NCI-H2107 treated with DMSO at 0.1 percent for 48 hours (cell line): ENCODE measurements at regions not wholly inside any gene's neighbourhood (a gene's known extent, or its start where the extent isn't known, plus 50 kb on each side); places are given as distances from the start of the nearest gene placed in this dataset.
"Not testable (repeated sequence)": the region's sequence is repeated elsewhere in the genome, so short reads cannot be mapped to it uniquely, and the experiment has no call there.

Experiments used
- DNase-seq: peaks from one replicate; lab custom pipeline; 2025; ENCODE audit not compliant: unreplicated experiment; lab: John Stamatoyannopoulos, UW

DNA sequence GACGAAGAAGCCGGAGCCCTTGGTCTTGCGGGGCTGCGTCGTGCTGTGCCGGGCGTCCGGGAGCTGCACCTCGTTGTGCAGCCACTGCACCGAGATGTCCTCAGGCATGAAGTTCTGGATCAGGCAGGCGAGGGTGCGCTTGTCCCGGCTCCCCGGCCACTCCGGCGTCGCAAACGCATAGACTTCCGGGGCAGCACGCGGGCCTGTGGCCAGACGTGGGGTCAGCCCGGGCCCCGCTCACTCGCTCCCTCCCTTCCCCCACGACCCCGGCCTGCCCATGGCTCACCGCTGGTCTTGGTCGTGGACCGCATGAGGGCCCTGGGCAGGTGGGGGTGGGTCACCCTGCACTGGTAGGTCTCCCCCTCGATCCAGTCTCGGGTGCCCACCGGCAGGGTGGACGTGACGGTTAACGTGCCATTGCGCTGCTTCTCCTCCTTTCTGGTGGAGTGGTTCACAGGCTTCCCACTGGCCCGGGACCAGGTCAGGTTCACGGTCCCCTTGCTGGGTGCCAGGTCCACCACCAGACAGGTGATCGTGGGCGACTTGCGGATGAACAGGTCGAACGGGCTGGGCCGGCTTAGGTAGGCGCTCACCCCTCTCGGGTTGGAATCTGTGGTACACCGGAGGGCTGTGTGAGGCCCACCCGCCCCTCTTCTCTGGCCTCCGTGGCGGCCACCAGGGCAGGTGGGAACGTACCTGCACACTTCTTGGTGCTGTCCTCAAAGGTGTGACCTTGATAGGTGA lies 74.0 kb downstream of the TMEM121 start:
- not testable (repeated sequence) for DNase-seq

DNA sequence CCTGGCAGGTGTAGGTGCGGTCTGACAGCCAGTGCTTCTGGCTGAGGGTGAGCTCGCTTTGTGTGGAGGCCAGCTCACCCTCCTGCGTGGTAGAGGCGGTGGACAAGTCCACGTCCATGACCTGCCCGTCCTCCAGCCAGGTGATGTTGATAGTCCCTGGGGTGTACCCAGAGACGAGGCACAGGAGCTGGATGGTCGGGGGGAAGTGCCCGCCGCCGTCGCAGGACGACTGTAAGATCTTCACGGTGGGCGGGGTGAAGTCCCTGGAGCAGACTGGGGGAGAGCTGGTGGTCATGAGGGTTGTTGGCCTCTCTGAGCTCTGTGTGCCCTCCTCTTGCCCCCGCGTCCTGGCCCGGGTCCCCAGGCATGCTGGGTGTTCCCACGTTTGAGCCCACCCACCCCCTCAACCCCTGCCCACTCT lies 74.6 kb downstream of the TMEM121 start:
- no peak for DNase-seq

DNA sequence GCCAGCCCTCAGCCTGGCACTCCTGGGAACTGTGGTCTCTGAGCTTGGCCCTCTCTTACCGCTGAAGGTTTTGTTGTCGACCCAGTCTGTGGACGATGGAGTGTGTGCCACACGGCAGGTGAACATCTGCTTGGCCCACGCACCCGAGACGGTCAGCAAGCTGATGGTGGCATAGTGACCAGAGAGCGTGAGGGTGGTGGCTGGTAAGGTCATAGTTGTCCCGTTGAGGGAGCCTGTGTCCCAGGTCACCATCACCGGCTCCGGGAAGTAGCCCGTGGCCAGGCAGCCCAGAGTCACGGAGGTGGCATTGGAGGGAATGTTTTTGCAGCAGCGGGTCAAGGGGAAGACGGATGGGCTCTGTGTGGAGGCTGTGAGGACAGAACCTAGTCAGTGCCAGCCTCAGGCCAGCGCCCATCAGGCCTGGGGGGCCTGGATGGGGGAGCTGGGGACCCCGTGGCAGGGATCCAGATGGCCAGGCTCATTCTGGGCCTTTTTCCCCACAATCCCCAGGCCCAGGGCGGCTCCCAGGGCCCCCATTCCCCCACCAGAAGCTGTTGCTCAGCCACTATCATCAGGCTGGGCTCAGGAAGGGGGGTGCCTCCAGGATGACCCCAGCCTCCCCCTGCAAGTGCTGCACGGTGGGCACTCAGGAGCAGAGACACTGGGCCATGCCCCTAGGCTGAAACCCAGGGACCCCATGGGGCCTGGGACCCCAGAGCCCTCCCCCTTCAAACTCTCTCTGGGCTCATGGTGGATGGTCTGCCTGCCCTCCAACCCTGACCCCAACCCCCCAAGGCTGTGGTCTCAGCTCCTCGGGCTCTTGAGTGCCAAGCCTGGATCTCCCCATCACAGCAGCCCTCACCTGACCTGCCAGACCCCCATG lies 75.2 kb downstream of the TMEM121 start:
- no peak for DNase-seq

DNA sequence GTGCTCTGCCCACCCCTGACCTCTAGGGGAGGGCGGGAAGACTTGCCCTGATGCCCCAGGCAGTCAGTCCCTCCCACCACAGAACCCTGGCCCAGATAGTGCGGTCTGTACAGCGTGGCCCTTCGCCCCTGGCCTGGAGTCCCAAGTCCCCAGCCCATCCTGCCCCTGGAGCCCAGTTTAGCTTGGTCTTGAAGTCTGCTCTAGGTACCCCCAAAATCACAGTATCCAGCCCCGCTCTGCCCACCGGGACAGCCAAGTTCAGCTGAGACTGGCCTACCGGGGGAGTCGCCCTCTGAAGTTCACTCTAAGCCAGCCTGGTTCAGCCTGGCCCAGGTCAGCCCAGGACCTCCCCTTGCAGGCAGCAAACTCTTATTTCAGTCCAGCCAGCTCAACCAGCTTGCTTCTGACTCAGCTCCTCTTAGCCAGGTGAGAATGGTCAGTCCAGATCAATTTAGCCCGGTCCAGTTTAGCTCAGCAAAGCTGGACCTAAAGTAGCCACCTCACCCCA lies 75.9 kb downstream of the TMEM121 start:
- no peak for DNase-seq

DNA sequence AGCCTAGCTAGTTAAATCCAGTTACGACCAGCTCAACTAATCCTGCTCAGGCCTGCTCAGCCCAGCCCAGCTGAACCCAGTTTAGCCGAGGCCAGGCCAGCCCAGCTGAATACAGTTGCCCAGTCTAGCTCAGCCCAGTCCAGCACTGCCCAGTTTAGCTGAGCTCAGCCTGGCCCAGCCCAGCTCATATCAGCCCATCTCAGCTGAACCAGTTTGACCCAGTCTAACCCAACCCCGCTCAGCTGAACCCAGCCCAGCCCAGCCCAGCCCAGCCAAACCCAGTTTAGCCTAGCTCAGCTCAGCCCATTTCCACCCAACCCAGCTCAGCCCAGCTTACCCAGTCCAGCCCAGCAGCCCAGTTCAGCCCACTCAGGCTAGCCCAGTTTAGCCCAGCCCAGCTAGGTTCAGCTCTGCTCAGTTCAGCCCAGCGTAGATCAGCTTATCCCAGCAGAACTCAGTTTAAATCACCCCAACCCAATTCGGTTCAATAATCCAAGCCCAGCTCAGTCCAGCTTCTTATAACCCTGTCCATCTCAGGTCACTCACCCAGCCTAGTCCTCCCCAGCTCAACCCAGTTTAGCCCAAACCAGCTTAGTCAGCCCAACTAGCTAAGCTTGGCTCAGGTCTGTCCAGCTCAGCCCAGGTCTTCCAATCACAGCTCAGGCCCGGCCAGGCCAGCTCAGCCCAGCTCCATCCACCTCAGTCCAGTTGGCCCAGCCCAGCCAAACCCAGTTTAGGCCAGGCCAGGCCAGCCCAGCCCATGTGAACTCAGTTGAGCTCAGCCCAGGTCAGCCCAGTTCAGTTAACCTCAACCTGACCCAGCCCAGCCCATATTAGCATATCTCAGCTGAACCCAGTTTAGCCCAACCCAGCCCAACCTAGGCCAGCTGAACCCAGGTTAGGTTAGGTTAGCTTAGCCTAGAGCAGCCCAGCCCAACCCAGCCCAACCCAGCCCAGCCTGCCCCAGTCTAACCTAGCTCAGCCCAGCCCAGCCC lies 76.7 kb downstream of the TMEM121 start:
- no peak for DNase-seq

DNA sequence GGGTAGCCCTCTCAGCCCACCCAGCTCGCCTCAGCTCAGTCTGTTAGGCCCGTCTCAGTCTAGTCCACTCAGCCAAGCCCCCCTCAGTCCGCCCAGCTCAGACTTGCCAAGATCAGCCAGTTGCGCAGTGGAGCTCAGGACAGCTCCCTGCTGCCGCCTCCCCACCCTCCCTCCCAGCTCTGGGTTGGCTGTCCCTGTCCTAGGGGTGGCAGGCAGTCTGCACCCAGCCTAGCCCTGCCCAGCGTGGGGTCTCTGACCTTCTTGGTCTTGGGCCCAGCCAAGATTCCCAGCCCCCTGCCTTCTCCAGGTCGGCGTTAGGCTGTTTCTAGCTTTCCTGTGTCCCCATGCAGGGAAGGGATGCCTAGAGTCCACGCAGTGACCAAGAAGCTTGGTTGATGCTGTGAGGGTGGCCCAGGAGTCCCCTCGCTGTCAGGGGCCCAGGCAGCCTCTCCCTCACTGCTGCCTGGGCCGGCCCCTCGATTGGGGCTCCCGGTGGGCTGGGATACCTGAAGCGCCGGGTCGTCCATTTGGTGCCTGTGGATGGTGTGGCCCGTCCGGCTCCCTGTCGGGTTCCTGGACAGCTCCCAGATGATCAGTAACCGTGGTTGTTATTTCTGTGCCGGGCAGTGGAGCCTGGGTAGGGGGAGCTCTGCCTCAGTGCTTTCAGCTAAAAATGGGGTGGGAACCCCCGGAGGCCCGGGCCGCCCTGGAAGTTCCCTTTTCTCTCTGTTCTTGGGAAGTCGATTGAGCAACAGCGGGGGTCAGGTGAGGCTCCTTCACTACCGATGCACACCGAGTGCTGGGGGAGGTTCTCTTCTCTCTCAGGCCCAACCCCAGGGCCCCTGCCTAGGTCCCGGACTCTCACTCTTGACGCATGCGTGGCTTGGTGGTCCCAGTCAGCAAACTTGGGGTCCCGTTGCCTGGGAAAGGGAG lies 78.4 kb downstream of the TMEM121 start:
- DNase-seq = not testable (repeated sequence)

DNA sequence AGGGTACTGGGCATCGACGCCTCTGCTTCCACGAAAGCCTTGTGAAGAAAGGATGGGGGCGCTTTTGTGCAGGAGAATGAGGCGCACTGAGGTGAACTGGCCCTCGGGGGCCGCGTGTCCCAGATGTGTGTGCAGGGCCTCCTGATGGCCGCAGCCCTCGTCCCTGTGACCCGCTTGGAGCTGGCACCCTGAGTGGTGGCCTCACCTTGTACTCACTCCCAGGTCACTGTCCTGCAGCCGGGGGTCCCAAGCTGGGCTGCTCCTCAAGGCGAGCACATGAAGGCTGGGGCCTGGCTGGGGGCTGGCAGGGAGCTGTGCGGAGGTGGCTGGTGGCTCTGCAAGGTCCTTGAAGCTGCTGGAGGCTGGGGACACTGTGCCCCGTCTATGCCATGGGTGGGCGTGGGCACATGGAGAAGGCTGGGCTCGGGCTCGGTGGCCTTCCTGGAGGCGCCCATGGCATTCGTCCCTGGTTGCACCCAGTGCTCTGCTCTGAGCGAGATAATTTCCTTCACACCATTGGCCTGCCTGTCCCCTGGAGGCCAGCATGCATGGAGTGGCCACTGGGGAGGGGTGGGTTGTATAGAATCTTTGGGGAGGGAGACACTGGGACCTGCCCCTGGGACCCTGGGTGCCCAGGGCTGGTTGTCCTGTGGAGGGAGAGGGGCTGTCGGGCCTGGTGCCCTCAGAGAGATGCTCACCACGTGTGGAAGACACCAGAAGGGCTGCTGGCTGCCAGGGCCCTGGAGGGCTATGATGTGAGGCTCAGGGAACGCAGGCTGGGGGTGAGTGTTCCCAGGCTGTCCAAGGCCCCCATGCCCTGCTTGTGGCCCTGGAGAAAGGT lies 79.3 kb downstream of the TMEM121 start:
- no peak for DNase-seq

DNA sequence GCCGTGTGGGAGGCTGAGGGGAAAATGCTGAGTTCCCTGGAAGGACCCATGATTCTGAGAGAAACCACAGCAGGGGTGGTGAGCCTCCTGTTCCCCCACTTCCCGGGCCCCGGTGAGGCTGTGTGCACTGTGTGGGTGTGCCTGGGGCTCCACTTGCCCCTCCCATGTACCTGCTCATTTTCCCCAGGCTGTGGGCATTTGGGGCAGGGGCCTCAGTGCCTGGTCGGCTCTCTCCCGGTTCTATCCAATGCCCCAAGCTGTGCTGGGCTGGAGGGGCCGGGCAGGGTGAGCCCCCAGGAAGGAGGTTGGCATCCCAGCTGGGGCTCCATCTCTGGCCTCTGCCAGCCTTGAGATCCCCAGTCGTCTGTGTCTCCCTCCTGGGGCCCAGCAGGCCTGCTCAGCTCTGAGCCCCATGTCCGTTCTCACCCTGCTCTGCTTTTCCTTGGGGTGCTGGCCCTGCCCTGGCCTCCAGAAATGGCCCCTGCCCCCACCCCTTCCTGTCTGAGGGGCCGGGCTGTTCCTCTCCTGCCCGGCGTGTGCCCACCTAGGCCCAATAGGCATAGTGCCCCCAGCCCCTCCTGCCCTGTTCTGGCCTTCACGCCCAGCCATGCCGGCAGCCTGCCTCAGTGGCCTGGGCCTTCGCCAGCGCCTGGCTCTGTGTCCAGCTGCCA lies 80.1 kb downstream of the TMEM121 start:
- not testable (repeated sequence) for DNase-seq

DNA sequence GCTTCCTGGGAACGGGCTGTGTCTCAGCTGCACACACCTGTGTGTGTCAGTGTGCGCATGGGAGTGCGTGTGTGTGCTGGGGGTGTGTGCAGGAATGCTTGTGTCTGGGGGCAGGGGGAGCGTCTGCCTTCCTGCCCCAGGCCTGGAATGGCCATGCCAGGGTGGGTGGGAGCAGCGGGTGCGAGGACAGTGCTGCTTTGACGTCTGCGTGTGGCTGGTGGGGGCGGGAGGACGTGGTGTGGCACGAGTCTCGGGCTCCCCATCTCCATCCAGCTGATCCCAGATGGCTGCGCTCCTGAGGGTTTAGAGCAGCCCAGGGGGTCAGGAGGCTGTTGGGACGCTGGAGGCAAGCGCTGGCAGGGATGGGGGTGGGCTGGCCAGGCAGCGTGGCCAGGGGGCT lies 80.6 kb downstream of the TMEM121 start:
- not testable (repeated sequence) for DNase-seq

DNA sequence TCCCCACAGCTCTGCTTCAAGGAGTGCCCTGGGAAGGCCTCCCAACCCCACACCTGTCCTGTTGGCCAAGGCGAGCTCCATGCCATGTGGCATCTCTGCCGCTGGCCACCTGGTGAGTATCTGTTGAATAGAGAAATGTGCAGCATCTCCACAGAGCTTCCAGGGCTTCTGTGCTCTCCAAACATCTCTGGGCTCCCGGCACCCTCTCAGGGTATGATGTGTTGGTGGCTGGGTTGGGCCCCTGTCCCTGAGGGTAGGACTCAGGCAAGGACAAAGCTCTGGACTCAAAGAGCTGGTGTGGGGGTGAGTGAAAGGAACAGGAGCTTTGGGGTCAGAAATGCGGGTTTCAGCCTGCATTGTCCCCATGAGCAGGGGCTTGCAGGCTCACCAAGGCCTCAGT lies 88.6 kb downstream of the TMEM121 start:
- not testable (repeated sequence) for DNase-seq

DNA sequence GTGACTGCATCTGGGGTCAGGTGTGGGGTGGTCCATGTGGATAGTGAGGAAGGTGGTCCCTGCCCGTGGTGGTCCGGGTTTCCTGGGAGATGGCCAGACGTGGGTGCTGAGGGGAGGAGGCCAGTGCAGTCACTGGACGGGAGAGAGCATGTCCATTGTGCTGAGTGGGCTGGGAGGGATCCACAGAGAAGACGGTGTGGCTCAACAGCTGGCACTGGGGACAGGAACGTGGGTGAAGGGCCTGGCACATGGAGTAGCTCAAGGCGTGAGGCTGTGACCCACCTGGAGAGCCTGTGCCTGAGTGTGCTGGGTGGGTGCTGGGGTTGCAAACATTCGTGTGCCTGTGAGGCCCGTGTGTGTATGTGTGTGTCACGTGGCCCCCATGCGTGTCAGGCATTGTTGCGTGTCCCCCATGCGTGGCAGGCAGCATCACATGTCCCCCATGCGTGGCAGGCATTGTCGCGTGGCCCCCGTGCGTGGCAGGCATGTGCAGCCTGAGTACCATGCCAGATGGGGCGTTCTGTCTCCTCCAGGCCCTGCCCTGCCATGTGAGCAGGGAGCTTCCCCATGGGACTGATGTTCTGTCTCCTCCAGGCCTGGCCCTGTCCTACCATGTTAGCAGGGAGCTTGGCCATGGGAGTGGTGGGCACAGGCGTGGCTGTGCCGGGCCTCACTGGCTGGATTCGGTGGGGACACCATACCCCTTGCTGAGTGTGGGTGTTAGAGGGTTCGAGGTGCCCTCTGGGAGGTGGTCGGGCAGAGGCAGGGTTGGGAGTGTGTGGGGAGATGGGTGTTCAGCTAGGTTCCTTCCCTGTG lies 89.8 kb downstream of the TMEM121 start:
- DNase-seq = not testable (repeated sequence)

DNA sequence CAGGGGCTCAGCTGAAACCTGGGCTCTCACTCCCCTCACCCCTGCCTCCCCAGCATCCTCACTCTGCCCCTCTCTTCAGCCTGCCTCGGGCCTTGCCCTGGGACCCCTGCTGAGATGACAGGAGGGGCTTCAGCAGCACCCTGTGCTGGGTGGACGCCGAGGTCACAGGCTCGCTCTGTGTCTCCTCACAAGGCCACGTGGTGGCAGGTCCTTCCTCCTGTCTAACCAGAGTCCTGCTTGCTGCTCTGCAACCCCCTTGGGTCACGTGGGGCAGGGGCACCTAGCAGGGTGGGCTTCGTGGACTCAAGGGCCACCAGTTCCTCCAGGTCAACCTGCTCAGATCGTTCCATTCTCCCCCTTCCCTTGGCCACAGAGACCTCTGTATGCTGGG lies 90.4 kb downstream of the TMEM121 start:
- DNase-seq = no peak

DNA sequence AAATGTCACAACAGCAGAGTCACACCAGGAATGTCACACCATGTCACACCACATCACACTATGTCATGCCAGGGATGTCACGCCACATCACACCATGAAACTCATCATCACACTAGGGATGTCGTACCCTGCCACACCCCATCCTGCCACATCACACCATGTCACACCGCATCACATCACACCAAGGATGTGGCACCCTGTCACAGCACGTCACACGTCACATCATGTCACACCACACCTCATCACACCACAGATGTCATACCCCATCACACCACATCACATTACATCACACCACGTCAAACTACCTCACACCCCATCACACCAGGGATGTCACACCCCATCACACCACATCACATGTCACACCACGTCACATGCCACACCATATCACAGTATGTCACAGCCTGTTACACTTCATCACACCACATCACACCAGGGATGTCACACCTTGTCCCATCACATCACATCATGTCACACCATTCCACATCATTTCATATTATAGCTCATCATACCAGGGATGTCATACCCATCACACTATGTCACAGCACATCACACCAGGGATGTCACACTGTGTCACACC lies 90.9 kb downstream of the TMEM121 start:
- no peak for DNase-seq

DNA sequence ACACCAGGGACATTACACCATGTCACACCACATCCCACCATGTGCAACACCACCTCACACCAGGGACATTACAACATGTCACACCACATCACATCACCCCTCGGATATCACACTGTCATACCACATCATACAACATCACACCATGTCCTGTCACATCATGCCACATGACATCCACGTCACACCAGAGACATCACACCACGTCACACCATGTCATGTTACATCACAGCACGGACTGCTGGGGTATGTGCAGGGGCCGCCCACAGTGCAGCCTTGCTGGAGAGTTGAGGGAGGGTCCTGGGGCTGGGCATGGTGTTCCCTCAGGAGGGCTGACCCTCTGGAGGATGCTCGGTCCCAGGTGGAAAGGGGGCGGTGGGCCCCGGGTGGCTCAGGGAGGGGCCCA lies 91.4 kb downstream of the TMEM121 start:
- DNase-seq = not testable (repeated sequence)

DNA sequence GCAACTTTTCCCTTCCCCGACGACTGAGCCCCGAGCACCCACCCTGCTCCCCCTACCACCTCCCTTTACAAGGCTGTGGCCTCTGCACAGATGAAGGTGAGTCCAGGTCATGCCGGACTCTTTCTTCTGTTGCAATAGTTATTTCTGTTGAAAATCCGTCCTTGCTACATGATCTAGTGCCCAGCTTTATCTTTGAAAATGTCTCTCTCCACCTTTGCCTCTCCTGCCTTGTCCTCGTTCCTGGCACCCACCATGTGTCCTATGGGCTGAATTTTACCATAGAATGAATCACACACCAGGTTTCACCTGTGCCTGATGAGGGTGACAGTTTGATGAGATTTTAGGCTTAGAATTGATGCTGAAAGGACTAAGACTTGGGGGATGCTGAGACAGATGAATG lies 92.9 kb downstream of the TMEM121 start:
- not testable (repeated sequence) for DNase-seq

DNA sequence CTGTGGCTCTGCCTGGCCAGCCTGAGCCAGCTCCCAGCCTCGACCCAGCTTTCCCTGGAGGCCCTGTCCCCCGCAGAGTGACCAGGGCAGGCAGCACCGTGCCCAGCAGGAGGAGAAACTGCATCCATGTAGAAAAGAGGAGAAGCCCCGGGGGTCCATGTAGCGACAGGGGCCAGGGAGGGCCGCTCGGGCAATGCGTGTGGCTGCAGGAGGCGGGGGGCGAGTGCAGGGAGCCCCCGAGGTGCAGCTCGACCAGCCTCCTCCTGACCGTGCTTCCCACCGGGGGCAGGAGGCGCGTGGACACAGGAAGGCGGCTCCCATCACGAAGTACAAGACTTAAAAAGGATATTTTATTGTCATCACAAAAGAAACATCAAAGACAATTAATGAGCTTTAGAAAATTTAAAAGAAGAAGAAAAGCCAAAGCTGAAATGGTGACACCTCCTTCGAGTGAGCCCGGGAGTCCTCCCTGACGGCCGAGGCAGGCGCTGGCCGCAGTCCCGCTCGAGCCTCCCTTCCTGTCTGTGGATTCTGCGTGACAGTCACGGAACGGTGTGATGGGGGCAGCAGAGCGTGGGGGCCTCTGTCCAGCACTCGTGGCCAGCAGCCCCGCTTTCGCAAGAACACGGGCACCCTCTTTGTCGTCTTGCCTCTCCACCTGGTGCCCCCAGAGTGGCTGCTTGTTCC lies 93.9 kb downstream of the TMEM121 start:
- DNase-seq = not testable (repeated sequence)
